ENCODE measurements at regions not wholly inside any gene's neighbourhood (a gene's known extent, or its start where the extent isn't known, plus 50 kb on each side); places are given as distances from the start of the nearest gene placed in this dataset.

DNA sequence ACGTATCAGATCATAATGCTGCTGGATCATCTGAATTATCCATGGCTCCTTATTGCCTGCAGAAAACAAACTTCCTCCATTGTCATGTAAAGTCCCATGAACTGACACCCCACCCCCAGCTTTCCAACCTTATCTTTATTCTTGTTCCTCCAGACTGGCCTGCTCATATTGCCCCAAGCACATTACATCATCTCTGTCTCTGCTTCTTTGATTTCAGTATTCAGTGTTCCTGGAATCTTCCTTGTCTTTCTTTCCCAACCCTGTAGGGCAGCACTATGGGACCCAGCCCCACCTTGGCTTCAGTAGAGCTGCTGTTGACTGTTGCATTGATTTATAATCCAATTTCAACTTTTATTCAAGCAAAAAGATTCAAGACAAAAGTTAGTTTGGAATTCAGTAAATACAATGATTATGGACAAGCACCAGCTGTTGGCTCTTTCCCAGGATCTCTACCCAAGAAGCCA lies 187.5 kb upstream of the ECI2 start:
- H3K4me3 ChIP-seq (ENCODE audit: low read depth, low read length): no peak overlapping the region
- DNase-seq (ENCODE audit: low read depth): no peak
- TF ChIP-seq, protein P1, sequence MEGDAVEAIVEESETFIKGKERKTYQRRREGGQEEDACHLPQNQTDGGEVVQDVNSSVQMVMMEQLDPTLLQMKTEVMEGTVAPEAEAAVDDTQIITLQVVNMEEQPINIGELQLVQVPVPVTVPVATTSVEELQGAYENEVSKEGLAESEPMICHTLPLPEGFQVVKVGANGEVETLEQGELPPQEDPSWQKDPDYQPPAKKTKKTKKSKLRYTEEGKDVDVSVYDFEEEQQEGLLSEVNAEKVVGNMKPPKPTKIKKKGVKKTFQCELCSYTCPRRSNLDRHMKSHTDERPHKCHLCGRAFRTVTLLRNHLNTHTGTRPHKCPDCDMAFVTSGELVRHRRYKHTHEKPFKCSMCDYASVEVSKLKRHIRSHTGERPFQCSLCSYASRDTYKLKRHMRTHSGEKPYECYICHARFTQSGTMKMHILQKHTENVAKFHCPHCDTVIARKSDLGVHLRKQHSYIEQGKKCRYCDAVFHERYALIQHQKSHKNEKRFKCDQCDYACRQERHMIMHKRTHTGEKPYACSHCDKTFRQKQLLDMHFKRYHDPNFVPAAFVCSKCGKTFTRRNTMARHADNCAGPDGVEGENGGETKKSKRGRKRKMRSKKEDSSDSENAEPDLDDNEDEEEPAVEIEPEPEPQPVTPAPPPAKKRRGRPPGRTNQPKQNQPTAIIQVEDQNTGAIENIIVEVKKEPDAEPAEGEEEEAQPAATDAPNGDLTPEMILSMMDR (IDR thresholded peaks at IDR 0.05; ENCODE audit: low read depth, low read length, missing control alignments): no peak

- H3K4me3 ChIP-seq (ENCODE audit: low read depth, low read length): no peak overlapping the region
- TF ChIP-seq, protein P1 (IDR thresholded peaks at IDR 0.05; ENCODE audit: low read depth, low read length, missing control alignments): no peak
- no peak for DNase-seq (ENCODE audit: low read depth)
Observed at GRCh38 chr6:4322134-4322845, 186.9 kb upstream of the ECI2 start.

DNA sequence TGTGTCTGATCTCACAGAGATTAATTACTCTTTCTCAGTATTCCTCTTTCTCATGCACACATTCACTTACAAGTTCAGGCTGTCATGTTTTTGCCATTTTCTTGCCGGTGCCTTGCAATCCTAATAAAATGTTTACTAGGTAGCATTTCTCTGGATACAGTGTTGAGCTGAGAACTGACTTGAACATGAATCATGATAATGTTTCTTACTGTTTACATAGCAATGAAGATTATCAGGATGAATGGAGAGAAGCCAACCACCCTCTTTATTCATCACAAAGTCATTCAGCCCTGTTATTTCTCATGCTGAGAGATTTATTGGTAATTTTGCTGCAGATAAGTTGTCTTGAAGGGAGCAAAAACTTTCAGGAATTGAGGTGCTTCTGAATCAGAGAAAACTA lies 185.5 kb upstream of the ECI2 start:
- TF ChIP-seq, protein P1 (IDR thresholded peaks at IDR 0.05; ENCODE audit: low read depth, low read length, missing control alignments): no peak
- no peak overlapping the region for H3K4me3 ChIP-seq (ENCODE audit: low read depth, low read length)
- no peak for DNase-seq (ENCODE audit: low read depth)

- H3K4me3 ChIP-seq (ENCODE audit: low read depth, low read length): no peak overlapping the region
- no peak for DNase-seq (ENCODE audit: low read depth)
- TF ChIP-seq, protein P1 (IDR thresholded peaks at IDR 0.05; ENCODE audit: low read depth, low read length, missing control alignments): no peak
Observed at GRCh38 chr6:4319981-4320683, 184.8 kb upstream of the ECI2 start.

- no peak for DNase-seq (ENCODE audit: low read depth)
- no peak overlapping the region for H3K4me3 ChIP-seq (ENCODE audit: low read depth, low read length)
- TF ChIP-seq, protein P1 (IDR thresholded peaks at IDR 0.05; ENCODE audit: low read depth, low read length, missing control alignments): no peak
Observed at GRCh38 chr6:4318321-4318720, 182.9 kb upstream of the ECI2 start.

- TF ChIP-seq, protein P1 (IDR thresholded peaks at IDR 0.05; ENCODE audit: low read depth, low read length, missing control alignments): no peak
- no peak overlapping the region for H3K4me3 ChIP-seq (ENCODE audit: low read depth, low read length)
- no peak for DNase-seq (ENCODE audit: low read depth)
Observed at GRCh38 chr6:4316867-4317400, 181.6 kb upstream of the ECI2 start.
